Activated CD4-positive, alpha-beta T cell treated with anti-CD3 and anti-CD28 coated beads, Interleukin-10, Interleukin-2, amounts not matched to agents 100 ng/mL and 50 ng/mL, durations not matched to agents 16 hours and 8 hours (primary cell): ENCODE measurements at regions not wholly inside any gene's neighbourhood (a gene's known extent, or its start where the extent isn't known, plus 50 kb on each side); places are given as distances from the start of the nearest gene placed in this dataset.

Experiments used
- DNase-seq: peaks from one replicate; pipeline ENCODE4 v3.0.0-alpha.2; 2020

DNA sequence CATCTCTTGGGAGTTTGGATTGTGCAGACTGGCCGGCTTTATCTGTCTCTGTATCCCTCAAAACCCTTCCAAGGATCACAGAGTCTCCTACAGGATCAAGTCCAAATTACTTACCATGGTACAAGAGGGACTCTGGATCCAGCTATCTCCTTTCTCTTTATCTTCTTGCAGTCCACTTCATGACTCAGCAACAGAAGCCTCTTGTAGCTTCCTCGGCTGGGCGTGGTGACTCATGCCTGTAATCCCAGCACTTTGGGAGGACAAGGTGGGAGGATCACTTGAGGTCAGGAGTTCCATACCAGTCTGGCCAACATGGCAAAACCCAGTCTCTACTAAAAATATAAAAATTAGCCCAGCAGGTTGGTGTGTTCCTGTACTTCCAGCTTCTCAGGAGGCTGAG, 189.7 kb downstream of the BCAT1 start:
- no peak for DNase-seq

- no peak for DNase-seq
Measured at GRCh38 chr12:24756479-24757024, 192.3 kb downstream of the BCAT1 start.

- DNase-seq = peak; percentile 71
Measured at GRCh38 chr12:24754690-24755638, 193.9 kb downstream of the BCAT1 start.

DNA sequence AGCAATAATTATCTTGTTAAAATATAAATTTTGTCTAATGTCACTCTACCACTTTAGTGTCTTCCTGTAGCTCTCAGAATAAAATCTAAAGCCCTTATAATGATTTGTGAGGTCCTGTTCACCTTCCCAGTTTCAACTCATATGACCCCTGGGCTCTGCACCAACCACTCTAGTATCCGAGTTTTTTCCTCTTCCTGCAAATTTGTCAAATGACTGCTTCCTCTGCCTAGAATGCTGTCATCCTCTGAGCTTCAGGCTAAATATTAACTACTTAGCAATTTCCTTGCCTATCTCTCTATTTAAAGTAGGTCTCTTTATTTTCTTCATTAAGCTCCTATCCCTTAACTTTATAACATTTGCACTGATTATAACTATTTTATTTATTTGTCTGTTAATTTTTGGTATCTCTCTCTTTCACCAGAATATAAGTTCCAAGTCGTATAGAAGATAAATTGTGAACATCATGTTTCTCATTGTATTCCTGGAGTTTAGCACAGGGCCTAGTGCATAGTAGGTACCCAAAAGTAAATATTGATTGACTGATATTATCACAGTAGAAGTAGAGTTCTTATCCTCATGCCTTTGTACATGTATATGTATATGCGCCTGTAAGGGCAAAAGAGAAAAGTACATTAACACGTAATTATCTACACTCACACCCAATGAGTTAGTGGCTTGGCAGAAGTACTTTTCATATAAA, 196.0 kb downstream of the BCAT1 start:
- no peak for DNase-seq

GRCh38 chr12:24751181-24751580, 197.7 kb downstream of the BCAT1 start:
- no peak for DNase-seq

- DNase-seq = no peak
Measured at GRCh38 chr12:24750263-24750662, 198.6 kb downstream of the BCAT1 start.

GRCh38 chr12:24749171-24749570, 199.7 kb downstream of the BCAT1 start:
- DNase-seq = no peak

DNA sequence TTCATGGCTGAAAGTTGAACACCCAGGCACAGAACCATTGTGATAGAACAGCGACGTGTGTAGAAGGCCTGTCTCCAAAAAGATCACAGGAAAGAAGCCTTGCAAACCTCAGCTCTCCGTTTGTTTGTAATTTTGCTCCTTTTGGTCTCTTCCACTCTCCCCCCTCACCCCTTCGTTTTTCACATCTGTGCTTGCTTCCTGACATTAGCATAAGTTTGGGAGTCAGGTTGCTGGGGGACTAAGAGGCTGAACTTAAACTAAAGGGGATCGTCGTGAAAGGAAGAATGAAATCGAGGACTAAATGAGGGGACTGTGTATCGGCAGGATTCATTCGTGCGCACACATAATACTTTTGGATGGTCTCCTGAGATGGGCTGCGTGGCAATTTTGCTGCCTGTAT, 200.6 kb downstream of the BCAT1 start:
- DNase-seq = no peak

GRCh38 chr12:24746864-24747263, 202.0 kb downstream of the BCAT1 start:
- no peak for DNase-seq

DNA sequence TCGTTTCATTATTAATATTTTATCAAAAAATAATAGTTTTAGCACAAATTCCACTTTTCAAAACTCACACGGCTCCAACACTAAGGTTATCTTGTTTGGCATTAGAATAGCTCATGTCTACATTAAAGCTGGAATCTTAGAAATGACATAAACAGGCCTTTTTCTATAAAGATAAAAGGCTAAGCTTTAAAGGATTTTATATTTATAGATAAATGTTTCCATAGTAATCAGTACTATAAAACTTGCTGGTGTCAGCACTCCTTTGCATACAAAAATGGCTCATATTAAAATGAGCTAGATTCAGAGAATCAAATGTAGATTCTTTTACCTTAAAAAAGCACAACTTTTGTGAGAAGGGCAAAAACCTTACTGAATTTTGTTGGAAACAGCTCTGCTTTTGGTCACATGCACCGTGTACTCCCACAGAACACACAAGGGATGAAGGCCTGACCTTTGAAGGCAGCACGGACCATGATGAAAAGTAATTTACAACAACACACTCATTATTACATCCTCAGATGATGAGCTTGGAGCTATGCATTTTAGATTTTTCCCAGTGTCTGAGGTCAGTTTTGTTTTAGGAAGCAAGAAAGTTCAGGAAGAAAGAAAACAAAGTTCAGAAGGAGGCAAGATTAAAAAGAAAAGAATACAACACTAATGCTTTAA, 202.8 kb downstream of the BCAT1 start:
- DNase-seq = no peak

DNA sequence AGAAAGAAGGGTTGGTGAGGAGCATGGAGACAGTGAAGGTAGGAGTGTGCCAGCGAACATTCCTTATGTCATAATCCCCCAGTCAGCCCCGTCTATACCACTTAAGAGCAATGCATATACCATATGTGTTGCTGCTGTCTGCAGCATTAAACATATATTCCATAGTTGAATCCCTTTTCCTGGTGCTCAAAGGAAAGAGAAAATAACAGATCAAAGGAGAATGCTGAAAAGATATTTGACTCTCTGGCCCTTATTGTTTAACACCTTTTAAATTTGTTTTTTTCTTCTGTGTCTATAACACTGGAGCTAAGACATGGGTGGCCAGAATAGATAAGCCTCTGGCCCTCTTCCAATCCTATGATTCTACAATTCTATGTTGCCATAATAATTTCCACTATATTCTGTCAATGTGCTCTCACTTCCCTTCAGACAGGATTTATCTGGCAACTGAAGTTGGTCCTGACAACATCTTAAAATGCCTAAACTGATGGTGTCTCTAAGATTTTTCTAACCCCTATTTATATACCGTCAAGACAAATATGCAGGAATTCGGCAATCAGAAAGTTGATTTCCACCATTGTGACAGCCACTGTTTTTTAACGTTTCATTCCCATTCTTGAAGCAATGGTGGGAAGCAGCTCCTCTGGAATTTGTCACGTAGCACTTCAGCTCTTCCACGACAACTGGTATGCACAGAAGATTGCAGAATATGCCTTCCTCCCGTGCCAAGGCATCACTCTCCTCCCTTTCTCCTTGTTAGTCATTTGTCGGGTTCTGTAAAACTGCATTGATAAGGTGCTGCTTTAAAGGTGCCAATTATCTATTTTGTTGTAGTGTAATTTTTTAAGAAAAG, 204.7 kb downstream of the BCAT1 start:
- no peak for DNase-seq

GRCh38 chr12:24742378-24742777, 206.5 kb downstream of the BCAT1 start:
- peak; percentile 89 for DNase-seq

DNA sequence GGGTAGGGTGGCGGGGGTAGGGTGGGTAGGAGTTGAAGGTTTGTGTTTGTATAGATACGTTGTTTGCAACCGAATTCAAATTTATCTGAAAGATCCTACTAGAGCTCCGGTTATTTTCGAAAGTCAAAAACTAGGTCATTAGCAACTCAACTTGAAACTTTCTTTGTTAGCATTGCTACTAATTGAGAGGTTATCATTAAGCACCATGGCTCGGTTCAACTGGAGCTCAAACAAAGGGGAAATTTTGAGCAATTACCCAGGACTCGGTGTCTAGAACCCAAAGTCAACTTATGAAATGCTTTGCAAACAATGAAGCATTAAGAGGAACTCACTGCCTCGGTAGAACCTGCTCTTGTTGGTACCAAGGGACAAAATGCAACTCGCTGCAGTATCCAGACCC, 207.7 kb downstream of the BCAT1 start:
- peak; percentile 50 for DNase-seq

DNA sequence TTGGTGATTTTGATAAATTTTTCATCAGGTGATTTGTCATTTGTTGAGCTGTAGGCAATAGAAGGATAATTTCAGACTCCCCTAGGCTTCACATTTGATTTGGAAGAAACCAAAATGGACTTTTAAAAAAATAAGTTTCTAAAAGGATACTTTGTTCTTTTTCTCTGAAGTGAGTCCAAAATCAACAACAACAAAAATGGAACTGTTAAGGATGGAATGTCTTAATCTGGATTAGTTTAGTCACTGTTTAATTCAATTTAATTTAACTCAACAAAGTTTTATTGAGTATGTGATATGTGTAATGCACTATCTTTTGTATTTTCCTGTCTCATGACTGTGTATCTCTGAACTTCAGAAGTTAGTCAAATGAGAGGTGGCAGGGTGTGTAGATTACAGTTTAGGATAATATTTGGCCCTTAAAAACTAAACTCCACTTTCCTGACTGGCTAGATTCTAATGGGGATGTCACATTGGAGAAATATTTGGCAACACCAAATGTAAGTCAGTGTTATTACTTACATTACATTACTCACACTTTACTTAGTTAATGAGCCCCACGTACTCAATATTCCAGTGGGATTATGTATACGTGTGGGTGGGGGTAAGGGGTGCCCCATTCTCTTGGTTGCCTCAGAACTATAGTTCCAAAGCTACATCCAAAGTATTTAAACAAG, 209.7 kb downstream of the BCAT1 start:
- DNase-seq = no peak

- DNase-seq = no peak
Measured at GRCh38 chr12:24738441-24738840, 210.5 kb downstream of the BCAT1 start.

- DNase-seq = no peak
Measured at GRCh38 chr12:24731596-24731995, 217.3 kb downstream of the BCAT1 start.

GRCh38 chr12:24730489-24730896, 218.4 kb downstream of the BCAT1 start:
- peak; percentile 76 for DNase-seq

DNA sequence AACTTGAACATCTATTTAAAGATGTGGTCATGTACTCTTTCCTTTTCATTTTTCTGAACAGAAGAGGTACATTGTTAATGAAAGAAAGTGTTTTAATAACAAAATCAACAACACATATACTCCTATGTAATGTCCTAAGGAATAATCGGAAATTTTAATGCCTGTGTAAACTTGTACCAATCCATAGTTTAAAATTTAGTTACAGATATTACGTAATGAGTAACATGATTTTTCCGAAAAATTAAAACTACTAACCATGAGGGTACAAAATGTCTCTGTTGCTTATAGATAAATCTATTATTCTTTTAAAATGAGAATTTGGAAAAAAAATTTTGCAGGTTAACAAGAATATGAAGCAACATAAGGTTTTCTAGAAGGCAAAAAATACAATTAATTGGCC, 220.1 kb downstream of the BCAT1 start:
- DNase-seq = no peak

- peak; percentile 52 for DNase-seq
Measured at GRCh38 chr12:24728366-24728765, 220.5 kb downstream of the BCAT1 start.

DNA sequence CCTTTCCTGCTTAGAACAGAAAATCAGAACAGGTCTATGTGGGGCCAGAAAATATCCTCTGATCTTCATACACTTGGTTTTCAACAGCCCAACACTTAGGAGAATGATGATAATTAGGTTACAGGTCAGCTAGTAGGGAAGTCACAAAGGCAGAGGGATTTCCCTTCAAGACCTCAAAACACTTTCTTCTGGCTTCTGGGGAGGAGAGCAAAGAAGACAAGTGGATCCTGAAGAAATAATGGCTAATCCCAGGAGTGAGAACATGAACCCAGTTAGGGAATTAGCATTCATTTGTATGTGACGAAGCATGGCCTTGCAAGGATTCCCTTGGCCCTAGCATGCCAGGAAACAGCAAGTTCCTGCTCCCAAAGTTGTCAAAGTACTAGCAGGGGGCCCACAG, 223.3 kb downstream of the BCAT1 start:
- no peak for DNase-seq

- peak; percentile 69 for DNase-seq
Measured at GRCh38 chr12:24724814-24725213, 224.1 kb downstream of the BCAT1 start.

GRCh38 chr12:24723759-24724158, 225.1 kb downstream of the BCAT1 start:
- no peak for DNase-seq
